ENCODE measurements at regions not wholly inside any gene's neighbourhood (a gene's known extent, or its start where the extent isn't known, plus 50 kb on each side); places are given as distances from the start of the nearest gene placed in this dataset.
"Not testable (repeated sequence)": the region's sequence is repeated elsewhere in the genome, so short reads cannot be mapped to it uniquely, and the experiment has no call there.

DNA sequence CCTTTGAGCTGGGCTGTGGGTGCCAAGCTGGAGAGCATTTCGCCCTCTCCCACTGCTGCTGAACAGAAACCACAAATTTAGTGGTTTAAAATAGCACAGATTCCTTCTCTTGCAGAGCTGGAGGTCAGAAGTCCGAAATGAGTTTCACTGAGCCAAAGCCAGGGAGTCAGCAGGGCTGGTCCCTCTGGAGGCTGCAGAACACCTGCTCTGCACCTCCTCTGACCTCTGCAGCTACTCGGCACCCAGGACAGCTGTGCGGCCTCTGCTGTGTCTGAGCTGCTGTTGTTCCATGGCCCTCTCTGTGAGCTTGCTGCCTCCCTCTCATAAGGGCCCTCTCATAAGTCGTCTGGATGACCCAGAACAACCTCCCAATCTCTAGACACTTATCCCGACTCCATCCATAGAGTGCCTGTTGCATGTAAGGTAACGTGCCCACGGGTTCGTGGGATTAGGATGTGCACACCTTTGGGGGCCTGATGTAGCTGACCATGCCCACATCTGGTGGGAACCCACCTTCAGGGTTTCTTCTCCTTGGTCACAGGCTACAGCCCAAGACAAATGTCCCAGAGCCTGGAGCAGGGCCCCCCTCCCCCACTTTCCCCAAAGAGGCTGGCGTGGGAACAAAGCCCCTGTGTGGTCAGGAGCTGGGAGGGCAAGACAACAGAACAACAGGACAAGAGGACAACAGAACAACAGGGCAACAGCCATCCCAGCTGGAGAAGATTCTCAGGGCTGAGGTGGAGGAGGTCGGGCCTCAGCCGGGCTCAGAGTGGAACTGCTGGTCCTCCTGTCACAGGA, 177.2 kb downstream of the LMLN start:
- H3K9ac ChIP-seq; H3K27ac ChIP-seq; H3K4me2 ChIP-seq; H2AFZ ChIP-seq (ENCODE audit: low read depth); H3K27me3 ChIP-seq (ENCODE audit: insufficient read depth, low read depth); H3K4me1 ChIP-seq (ENCODE audit: low read depth, poor library complexity, severe bottlenecking); H3K4me3 ChIP-seq (IDR thresholded peaks at IDR 0.05; ENCODE audit: insufficient read depth, low read depth, low read length); H4K20me1 ChIP-seq (ENCODE audit: insufficient read depth); H3K79me2 ChIP-seq (ENCODE audit: insufficient read depth, low read depth); H3K36me3 ChIP-seq (ENCODE audit: insufficient read depth): not testable (repeated sequence)

DNA sequence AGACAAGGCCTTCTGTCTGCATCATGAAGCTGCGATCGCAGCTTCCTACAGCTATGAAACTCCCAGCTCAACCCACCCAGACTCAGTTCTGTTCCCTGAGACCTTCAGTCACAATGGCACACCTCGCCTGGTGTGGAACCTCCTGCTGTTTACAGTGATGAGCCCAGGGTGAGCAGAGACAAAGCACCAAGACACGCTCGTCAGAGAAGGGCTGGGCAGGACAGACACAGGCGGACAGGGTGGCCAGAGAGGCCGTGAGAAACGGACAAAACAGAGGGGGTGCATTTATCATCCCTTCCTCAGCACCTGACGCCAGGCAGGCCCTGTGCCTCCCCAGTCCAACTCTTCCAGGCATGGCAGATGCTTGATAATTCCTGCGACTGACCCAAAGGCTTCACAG, 178.2 kb downstream of the LMLN start:
- not testable (repeated sequence) for H2AFZ ChIP-seq (ENCODE audit: low read depth); H3K27ac ChIP-seq; H3K27me3 ChIP-seq (ENCODE audit: insufficient read depth, low read depth); H4K20me1 ChIP-seq (ENCODE audit: insufficient read depth); H3K4me3 ChIP-seq (IDR thresholded peaks at IDR 0.05; ENCODE audit: insufficient read depth, low read depth, low read length); H3K36me3 ChIP-seq (ENCODE audit: insufficient read depth); H3K4me1 ChIP-seq (ENCODE audit: low read depth, poor library complexity, severe bottlenecking); H3K4me2 ChIP-seq; H3K9ac ChIP-seq; H3K79me2 ChIP-seq (ENCODE audit: insufficient read depth, low read depth)

DNA sequence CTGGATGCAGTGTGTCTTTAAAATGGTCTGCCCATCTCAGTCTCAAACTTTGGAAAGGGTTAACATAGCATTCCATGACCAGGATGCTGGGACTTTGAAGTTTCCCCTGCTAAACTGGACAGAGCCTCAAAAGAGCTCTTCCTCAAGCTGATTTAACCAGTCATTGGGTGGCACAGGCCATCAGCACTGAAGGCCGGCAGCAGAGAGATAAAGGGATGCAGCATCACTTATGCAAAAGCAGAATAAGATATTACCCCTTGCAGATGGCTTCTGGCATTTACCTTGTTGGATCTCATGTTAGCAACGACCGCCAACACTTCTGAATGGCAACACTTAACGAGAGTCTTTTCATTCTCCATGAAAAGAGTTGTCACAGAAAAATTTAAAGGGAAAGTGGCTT, 179.0 kb downstream of the LMLN start:
- not testable (repeated sequence) for H3K36me3 ChIP-seq (ENCODE audit: insufficient read depth); H2AFZ ChIP-seq (ENCODE audit: low read depth); H3K4me2 ChIP-seq; H3K4me1 ChIP-seq (ENCODE audit: low read depth, poor library complexity, severe bottlenecking); H3K4me3 ChIP-seq (IDR thresholded peaks at IDR 0.05; ENCODE audit: insufficient read depth, low read depth, low read length); H3K27ac ChIP-seq; H3K27me3 ChIP-seq (ENCODE audit: insufficient read depth, low read depth); H3K79me2 ChIP-seq (ENCODE audit: insufficient read depth, low read depth); H3K9ac ChIP-seq; H4K20me1 ChIP-seq (ENCODE audit: insufficient read depth)

DNA sequence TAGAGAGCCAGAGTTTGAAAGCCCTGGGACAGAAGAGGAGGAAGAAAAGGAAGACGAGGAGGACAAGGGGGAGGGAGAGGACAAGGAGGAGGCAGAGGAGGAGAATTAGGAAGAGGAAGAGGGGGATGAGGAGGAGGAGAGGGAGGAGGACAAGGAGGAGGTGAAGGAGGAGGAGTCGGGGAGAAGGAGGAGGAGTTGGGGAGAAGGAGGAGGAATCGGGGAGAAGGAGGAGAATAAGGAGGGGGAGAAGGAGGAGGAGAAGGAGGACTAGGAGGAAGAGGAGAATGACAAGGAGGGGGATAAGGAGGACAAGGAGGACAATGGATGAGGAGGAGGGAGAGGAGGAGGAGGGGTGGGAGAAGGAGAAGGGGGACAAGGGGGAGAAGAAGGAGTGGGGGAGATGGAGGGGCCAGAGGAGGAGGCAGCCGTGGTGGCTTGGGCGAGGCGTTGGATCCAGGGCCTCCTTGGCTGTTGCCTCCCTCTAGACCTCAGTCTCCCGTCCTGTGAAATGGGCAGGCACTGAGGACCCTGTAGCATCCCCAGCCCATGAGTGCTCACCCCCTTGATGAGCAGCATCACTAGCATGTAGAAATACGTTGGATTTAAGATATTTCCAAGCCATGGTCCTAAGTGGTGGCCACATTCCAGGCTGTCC, 179.6 kb downstream of the LMLN start:
- H3K4me1 ChIP-seq (ENCODE audit: low read depth, poor library complexity, severe bottlenecking); H3K4me2 ChIP-seq; H4K20me1 ChIP-seq (ENCODE audit: insufficient read depth); H3K27ac ChIP-seq; H3K79me2 ChIP-seq (ENCODE audit: insufficient read depth, low read depth); H3K4me3 ChIP-seq (IDR thresholded peaks at IDR 0.05; ENCODE audit: insufficient read depth, low read depth, low read length); H2AFZ ChIP-seq (ENCODE audit: low read depth); H3K36me3 ChIP-seq (ENCODE audit: insufficient read depth); H3K9ac ChIP-seq; H3K27me3 ChIP-seq (ENCODE audit: insufficient read depth, low read depth): not testable (repeated sequence)

DNA sequence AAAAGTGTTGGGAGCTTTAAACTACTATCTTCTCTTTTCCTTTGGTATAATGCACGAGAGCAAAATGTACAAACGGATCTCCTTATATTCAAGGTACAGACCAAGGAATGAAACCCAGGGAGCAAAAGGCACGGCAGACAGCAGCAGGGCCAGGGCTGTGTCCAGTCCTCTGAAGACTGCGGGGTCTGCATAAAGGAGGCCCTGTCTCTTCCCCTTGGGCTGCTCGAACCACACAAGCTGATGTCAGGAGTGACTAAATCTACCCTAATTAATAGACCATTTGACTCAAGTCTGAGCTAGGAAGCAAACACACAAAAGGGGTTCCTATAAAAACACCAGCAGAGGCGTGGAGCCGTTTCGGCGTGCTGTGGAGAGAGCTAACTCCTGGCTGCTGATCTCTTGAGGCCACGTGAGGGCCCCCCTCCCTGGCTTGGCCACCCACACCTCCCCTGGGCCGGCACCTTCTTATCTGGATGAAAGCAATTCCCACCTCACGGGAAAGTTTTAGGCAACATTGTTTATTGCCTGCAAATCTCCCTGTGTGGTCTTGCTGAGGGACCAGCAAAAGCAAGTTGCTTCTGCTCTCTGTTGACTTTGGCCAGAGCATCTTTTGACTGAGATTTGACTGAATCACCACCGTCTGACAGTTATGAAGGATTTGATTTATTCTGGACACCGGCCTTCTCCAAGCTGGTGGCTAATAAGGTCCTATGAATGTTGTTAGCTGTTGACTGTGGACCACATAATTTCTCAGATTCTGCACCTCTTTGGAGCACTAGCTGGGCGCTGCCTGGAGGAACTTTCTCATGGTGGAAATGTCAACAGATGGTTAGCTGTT, 183.5 kb downstream of the LMLN start:
- not testable (repeated sequence) for H3K27me3 ChIP-seq (ENCODE audit: insufficient read depth, low read depth); H3K4me1 ChIP-seq (ENCODE audit: low read depth, poor library complexity, severe bottlenecking); H3K4me2 ChIP-seq; H3K27ac ChIP-seq; H3K79me2 ChIP-seq (ENCODE audit: insufficient read depth, low read depth); H2AFZ ChIP-seq (ENCODE audit: low read depth); H4K20me1 ChIP-seq (ENCODE audit: insufficient read depth); H3K9ac ChIP-seq; H3K4me3 ChIP-seq (IDR thresholded peaks at IDR 0.05; ENCODE audit: insufficient read depth, low read depth, low read length); H3K36me3 ChIP-seq (ENCODE audit: insufficient read depth)

DNA sequence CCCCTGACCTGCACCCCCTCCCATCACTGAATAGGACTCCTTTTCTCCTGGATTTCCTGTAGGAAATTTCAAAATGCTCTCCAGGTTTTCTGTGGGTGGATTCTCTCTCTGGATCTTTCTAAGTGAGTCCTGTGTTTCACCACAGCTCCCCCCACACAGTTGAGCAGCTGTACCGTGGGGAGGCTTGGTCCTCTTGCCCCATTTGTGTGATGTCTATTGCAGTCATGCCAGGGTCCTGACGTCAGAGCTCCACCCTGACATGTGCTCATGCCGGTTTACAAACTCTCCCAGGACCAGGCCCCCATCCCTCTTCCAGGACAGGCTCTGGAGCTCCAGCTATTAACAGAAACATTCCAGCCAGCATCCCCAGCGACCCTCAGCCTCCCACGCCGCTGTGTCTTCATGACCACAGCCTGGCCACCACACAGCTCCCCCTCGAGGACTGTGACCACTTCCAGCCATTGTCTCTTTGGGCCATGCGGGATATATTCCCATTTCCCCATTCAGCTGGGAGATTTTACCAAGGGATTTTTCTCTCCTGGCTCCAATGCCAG, 185.3 kb downstream of the LMLN start:
- H3K36me3 ChIP-seq (ENCODE audit: insufficient read depth); H3K4me1 ChIP-seq (ENCODE audit: low read depth, poor library complexity, severe bottlenecking); H3K9ac ChIP-seq; H3K27me3 ChIP-seq (ENCODE audit: insufficient read depth, low read depth); H4K20me1 ChIP-seq (ENCODE audit: insufficient read depth); H3K79me2 ChIP-seq (ENCODE audit: insufficient read depth, low read depth); H2AFZ ChIP-seq (ENCODE audit: low read depth); H3K27ac ChIP-seq; H3K4me2 ChIP-seq; H3K4me3 ChIP-seq (IDR thresholded peaks at IDR 0.05; ENCODE audit: insufficient read depth, low read depth, low read length): not testable (repeated sequence)

DNA sequence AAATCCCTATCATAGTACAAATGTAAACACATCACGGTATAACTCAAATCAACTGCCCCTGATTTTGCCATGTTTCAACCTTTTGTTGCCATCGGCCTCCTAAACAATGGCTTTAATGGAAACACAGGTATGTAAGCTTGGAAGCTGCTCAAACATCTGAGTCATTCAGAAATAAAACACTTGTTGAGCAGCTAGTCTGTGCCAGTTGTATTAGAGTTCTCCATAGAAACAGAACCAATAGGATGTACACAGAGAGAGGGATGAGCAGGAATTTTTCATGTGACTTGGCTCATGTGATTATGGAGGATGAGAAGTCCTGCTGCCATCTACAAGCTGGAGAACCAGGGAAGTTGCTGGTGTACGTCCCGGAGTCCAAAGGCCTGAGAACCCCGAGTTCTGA, 186.1 kb downstream of the LMLN start:
- H3K27me3 ChIP-seq (ENCODE audit: insufficient read depth, low read depth); H3K36me3 ChIP-seq (ENCODE audit: insufficient read depth); H3K4me3 ChIP-seq (IDR thresholded peaks at IDR 0.05; ENCODE audit: insufficient read depth, low read depth, low read length); H3K27ac ChIP-seq; H3K4me1 ChIP-seq (ENCODE audit: low read depth, poor library complexity, severe bottlenecking); H3K79me2 ChIP-seq (ENCODE audit: insufficient read depth, low read depth); H2AFZ ChIP-seq (ENCODE audit: low read depth); H3K9ac ChIP-seq; H4K20me1 ChIP-seq (ENCODE audit: insufficient read depth); H3K4me2 ChIP-seq: not testable (repeated sequence)

DNA sequence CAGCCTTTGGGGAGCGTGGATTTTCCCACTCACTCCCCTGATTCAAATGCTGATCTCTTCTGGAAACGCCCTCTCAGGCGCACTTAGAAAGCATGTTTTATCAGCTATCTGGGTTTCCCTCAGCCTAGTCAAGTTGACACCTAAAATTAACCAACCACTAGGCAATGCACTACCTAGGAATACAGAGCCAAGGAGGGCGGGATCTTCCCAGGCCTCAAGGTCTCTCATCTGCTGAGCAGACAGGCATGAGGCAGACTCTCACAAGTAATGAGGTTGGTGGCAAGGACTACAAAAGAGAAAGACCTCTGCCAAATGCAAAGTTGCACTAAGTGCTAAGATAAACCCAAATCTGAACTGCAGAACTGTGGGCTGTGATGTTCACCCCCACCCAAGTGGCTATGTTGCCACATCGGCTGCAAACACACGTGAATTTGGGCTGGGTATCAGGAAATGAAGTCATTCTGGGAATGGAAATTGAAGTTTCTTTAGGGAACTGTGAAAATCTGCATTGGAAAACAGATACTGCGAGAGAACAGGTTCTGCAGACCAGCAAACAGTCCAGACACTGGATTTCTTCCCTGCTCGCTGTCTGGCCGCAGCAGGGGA, 186.6 kb downstream of the LMLN start:
- not testable (repeated sequence) for H3K27me3 ChIP-seq (ENCODE audit: insufficient read depth, low read depth); H2AFZ ChIP-seq (ENCODE audit: low read depth); H3K4me2 ChIP-seq; H3K4me3 ChIP-seq (IDR thresholded peaks at IDR 0.05; ENCODE audit: insufficient read depth, low read depth, low read length); H3K79me2 ChIP-seq (ENCODE audit: insufficient read depth, low read depth); H4K20me1 ChIP-seq (ENCODE audit: insufficient read depth); H3K27ac ChIP-seq; H3K36me3 ChIP-seq (ENCODE audit: insufficient read depth); H3K9ac ChIP-seq; H3K4me1 ChIP-seq (ENCODE audit: low read depth, poor library complexity, severe bottlenecking)

DNA sequence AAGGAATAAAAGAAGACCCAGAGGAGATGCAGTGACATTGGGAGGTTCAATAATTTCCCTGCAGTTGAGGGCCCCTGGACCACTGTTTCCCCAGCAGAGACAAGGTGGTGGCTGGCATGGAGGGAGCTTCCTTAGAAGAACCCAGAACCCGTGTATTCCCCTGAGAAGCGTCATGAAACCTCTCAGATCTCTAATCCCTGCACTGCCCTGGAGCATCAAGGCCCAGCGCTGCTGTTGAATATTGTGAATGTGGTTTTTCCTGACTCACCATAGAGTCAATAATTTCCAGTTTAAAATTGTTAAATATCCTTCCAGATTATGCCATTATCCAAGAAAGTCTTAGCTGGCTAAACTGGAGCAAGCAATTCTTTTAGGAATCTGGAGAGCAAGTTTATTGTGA, 187.2 kb downstream of the LMLN start:
- H4K20me1 ChIP-seq (ENCODE audit: insufficient read depth); H3K4me1 ChIP-seq (ENCODE audit: low read depth, poor library complexity, severe bottlenecking); H2AFZ ChIP-seq (ENCODE audit: low read depth); H3K79me2 ChIP-seq (ENCODE audit: insufficient read depth, low read depth); H3K27me3 ChIP-seq (ENCODE audit: insufficient read depth, low read depth); H3K27ac ChIP-seq; H3K4me2 ChIP-seq; H3K36me3 ChIP-seq (ENCODE audit: insufficient read depth); H3K9ac ChIP-seq; H3K4me3 ChIP-seq (IDR thresholded peaks at IDR 0.05; ENCODE audit: insufficient read depth, low read depth, low read length): not testable (repeated sequence)

Data from KMS-11 (cell line).